HG02678 (cell line): ENCODE measurements at regions not wholly inside any gene's neighbourhood (a gene's known extent, or its start where the extent isn't known, plus 50 kb on each side); places are given as distances from the start of the nearest gene placed in this dataset.

Experiments
- ATAC-seq: cut with Tn5 transposase; IDR thresholded peaks from one replicate; pipeline ENCODE4 v1.9.1; 2021; ENCODE audit warnings: mild to moderate bottlenecking, moderate library complexity; ENCODE audit not compliant: unreplicated experiment

- ATAC-seq = no peak
Observed at GRCh38 chr2:205937211-205937610, 148.8 kb downstream of the INO80D start.

GRCh38 chr2:205936446-205936845, 149.5 kb downstream of the INO80D start:
- no peak for ATAC-seq

DNA sequence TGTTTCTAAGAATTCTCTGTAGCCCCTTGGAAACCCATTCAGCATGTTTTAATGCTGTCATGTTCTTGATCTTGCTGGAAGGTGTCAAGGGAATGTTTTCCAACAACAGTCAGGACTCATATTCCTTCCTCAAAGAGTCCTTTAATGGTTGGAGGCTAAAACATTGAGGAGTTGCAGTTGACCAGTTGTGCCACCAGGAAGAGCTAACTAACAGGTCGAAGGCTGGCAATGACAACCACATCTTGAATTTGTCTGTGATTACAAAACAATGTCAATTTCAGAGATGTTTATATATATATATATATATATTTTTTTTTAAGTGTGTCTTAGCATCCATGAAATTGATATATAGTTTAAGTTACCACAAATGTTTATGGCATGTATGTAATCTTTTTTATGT, 151.5 kb downstream of the INO80D start:
- no peak for ATAC-seq

GRCh38 chr2:205932861-205933260, 153.1 kb downstream of the INO80D start:
- no peak for ATAC-seq

DNA sequence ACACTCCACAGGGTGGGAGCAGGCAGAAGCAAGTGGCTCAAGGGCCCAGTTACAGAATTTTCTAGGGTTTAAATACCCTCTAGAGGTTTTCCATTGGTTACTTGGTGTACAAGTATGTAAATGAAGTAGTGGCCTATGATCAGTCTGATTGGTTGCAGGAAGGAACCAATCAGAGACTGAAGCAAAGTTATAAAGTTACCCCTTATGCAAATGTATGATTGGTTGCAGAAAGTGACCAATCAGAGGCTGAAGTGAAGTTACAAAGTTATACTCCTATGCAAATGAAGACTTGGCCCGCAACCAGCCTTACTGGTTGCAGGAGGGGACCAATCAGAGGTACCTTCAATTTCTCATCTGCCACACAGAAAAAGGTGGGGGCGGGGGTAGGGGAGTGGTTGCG, 154.6 kb downstream of the INO80D start:
- ATAC-seq = no peak

DNA sequence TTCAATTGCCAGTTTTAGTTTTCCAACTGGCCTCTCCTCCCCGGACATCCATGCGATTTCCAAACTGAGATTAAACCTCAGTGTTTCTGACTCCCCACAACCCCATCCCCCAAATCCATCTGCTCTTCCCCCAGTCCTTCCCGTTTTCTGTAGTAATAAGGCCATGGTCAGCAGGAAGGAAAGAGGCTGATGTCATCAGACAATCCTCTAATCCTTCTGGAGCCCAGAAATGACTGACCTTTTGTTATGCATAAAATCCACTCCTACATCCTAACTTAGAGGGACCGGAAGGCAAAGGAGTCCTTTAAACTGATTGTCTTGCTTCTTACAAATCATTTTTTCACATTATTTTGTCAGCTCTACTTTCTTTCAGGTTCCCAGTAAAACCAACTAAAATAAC, 155.8 kb downstream of the INO80D start:
- no peak for ATAC-seq

- no peak for ATAC-seq
Observed at GRCh38 chr2:205929246-205929942, 156.6 kb downstream of the INO80D start.

DNA sequence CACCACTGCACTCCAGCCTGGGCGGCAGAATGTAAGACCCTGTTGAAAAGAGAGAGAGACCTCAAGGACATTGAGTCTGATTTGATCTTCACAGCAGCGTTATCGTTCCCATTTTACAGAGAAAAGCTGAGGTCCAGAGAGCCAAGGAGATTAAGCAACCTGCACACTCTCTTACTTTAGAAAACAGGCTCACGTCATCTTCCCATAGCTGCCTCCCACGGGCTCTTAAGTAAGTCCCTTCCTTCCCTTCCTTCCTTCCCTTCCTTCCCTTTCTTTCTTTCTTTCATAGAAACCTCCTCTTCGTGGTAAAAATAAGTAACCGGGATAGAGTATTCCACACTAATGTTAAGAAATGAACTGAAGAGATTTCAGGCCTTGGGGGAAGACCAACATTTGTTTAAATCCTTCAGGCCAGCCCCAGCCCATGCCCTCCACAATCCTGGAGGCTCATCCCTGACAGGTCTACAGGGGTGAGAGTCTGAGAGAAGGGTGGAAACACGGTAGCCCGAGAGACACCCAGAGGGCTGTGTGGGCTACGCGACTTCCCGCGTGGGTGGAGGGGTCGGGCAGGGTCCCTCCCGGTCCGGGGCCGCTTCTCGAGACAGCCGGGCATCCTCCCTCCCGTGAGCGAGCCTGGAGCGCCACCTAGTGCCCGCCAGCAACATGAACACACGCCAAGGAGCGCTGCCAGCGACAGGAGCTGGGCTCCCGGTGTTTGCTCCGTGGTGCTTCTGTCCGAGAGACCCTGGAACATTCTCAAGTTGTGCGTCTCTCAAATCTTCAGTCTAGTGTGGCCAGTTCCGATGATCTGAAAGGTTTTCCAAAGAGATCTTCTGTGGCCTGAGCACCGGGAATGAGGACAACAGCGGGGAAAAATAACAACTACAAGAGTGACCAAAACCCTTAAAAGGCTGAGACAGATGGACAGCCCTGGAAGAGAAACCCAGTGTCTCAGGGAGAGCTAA, 160.3 kb downstream of the INO80D start:
- ATAC-seq = peak; percentile 96

- ATAC-seq = no peak
Observed at GRCh38 chr2:205924676-205925075, 161.3 kb downstream of the INO80D start.

- ATAC-seq = no peak
Observed at GRCh38 chr2:205915130-205915524, 170.8 kb downstream of the INO80D start.

GRCh38 chr2:205914213-205915129, 171.5 kb downstream of the INO80D start:
- ATAC-seq = no peak

DNA sequence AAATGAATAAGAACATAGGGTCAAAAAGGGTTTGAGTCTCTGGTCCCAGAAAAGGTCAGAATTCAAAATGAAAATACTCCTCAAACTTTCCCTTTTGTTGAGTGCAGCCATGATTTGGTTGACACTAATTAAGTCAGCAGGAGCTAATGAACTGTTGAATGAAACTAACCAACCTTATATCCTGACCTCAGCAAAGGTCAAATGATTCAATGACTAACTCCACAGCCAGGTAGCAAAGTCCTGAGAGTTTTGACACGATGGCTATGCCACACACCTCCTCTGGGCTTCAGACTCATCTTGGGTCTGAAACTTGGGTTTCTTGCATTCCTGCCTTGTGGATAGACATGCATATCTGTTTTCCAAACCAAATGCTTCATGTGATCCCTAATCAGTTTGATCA, 172.3 kb downstream of the INO80D start:
- ATAC-seq = no peak

GRCh38 chr2:205911306-205911705, 174.7 kb downstream of the INO80D start:
- ATAC-seq = no peak

DNA sequence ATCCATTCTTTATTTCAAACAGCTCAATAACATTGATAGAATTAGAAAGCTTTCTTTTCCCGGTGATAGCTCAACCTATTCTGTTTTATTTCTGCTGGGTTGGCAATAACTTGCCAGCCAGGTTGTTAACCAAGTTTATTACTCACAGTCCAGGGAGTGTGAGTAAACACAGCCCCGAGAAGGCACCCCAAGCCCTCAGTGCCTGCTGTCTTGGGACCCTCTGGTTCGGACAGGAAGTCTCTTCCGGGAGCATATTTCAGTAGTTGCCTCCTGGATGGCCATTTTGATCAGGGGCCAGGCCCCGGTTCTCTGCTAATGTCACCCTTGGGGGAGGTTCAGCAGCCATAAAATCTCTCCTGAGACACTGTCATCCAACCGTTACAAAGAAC, 176.8 kb downstream of the INO80D start:
- no peak for ATAC-seq

- no peak for ATAC-seq
Observed at GRCh38 chr2:205908212-205909183, 177.5 kb downstream of the INO80D start.

- ATAC-seq = no peak
Observed at GRCh38 chr2:205906419-205906818, 179.6 kb downstream of the INO80D start.

GRCh38 chr2:205905576-205905975, 180.4 kb downstream of the INO80D start:
- ATAC-seq = no peak

GRCh38 chr2:205904873-205905272, 181.1 kb downstream of the INO80D start:
- no peak for ATAC-seq

GRCh38 chr2:205903549-205904129, 182.3 kb downstream of the INO80D start:
- peak; percentile 94 for ATAC-seq

- no peak for ATAC-seq
Observed at GRCh38 chr2:205902900-205903237, 183.1 kb downstream of the INO80D start.
